ENCODE measurements at regions not wholly inside any gene's neighbourhood (a gene's known extent, or its start where the extent isn't known, plus 50 kb on each side); places are given as distances from the start of the nearest gene placed in this dataset.

GRCh38 chr4:160814726-160815125 lies 1349.1 kb downstream of the FSTL5 start:
- no peak for TF ChIP-seq CTCF (conservative IDR thresholded peaks at IDR 0.05; ENCODE audit: low read depth, low read length)
- no peak for TF ChIP-seq EZH2 (IDR thresholded peaks at IDR 0.05; ENCODE audit: borderline replicate concordance, low read depth, low read length, poor library complexity, severe bottlenecking)

All from A673 (cell line).